ENCODE measurements at regions not wholly inside any gene's neighbourhood (a gene's known extent, or its start where the extent isn't known, plus 50 kb on each side); places are given as distances from the start of the nearest gene placed in this dataset.

DNA sequence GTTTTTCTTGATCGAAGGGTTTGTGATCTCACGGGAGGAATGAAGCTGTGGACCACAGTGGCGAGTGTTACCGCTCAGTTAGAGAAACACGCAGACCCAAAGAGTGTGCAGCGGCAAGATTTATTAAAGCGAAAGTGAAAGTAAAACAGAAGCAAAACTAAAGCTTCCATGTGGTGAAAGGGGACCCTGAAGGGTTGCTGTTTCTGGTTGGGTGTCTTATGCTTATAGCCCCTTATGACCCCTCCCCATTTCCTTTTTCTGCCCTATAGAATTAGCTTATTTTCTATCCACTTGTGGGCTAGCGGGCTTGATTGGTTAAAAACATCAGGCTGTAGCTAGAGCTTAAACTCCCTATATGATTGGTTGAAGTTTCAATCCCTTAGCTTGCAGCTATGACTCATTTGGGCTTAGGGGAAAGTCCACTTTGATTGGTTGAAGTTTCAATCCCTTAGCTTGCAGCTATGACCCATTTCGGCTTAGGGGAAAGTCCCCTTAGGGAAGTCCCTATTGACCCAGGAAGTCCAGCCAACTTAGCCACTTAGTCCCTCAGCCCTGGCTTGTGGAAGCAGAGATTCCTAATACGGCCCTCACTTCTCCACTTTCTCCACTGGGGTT is 171.2 kb upstream of the NWD2 start:
- no peak for DNase-seq (ENCODE audit: low read depth)

DNA sequence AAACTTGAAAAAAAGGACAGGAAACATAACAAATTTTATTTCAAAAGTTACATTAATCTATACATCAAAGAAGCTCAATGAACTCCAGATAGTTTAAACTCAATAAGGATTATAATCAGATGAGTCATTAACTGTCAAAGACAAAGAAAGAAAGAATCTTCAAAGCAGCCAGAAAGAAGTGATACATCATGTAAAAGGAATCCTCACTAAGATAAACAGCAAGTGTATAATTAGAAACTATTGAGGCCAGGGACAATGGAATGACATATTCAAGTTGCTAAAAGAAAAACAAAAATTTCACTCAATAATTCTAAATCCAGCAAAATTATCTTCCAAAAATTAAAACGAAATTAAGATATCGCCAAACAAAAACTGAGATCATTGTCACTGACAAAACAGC is 161.6 kb upstream of the NWD2 start:
- no peak for DNase-seq (ENCODE audit: low read depth)

DNA sequence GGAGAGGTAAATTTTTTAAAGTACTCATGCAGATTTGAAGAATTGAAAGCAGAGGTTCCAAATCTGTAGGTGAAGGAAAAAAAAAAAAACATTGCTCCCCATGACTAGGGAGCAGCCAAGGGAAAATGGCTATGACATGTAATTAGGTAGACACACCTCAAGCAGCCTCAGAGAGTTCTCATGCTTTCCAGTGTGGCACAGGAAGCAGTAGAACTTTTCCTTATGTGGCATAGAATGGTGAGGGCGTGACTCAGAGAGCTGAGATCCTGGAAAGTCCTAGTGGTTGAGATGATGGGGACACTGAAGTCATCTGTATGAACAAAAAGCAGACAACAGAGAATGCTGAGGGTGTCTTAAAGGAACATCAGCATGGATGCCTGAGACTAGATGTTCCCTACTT is 148.6 kb upstream of the NWD2 start:
- no peak for DNase-seq (ENCODE audit: low read depth)

DNA sequence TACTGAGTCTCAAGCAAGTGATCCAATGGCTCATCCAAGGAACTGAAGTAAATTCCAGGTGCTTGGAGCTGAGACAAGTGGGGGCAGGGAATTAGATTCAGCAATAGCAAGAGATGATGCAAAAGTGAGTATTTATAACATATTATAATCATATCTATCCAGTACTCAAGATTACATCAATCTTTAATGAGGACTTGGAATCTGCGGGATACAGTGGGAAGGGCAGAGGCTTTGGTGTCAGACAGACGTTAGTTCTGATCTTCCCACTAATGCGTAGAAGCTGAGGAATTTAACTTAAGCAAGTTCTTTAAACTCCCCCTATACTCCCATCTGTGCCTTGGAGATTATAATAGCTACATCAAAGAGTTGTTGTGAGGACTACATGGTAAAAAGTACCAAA is 143.4 kb upstream of the NWD2 start:
- DNase-seq (ENCODE audit: low read depth) = no peak

DNA sequence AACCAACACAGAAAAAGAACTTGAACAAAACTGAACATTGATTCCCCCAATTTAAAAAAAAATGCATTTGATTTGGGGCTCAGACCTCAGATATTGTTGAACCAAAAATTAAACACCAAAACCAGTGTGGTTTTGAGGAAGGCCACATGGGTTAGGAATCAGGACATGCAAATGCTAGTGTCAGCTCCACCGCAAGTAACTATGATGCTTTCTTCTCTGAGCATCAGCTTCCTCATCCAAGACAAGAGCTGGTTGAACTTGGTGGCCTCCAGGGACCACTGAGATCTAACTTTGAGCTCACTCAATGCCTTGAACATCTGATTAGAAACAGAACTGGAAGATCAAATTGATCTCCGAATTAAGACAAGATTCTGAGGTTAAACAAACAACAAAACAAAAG is 142.9 kb upstream of the NWD2 start:
- no peak for DNase-seq (ENCODE audit: low read depth)

DNA sequence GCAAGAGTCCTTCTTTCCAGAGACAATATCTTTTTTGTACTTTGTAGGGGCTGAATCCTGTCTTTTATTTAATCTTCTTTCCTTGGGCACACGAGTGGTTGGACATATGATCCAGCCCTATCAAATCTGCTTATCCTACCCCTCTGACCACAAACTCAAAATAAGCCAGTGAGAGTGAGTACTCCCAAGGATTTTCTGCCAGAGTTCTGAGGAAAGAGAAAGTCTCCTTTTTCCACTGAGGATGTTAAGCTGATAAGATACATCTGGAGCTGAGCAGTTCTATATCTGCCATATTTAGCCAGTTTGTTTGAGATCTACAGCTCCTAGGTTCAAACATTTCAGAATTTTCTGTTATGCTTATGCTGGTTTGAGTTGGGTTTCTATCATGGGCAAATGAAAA is 134.8 kb upstream of the NWD2 start:
- no peak for DNase-seq (ENCODE audit: low read depth)

DNA sequence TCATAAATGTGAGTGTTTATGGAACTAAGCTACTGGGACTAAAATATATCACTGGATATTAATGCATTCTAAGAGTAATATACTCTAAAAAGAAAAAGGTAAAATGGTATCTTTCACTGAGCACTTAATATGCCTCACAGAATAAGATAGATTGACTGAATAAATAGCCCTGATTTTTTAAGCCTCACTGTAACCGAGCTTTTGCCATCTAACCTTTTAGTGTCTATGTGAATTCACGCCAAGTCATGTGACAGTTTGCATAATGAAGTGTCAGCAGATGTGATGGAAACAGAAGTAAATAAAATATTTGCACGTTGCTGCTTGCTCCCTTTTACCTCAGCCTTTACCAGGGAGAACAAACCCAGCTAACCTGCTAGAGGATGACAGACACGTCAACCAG is 119.7 kb upstream of the NWD2 start:
- no peak for DNase-seq (ENCODE audit: low read depth)

DNA sequence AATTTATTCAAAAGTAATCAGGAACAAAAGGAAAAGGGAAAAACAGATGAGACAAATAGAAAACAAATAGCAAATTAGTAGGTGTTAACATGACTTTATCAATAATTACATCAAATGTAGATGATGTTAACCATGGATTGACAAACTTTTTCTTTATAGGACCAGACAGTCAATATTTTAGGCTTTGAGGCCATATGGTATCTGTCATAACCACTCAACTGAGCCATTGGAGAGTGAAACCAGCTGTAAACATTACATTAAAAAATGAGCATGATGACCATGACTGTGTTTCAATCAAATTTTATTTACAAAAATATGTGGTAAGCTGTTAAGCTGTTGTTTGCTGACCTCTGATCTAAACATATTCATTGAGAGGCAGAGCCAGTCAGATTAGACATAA is 118.5 kb upstream of the NWD2 start:
- DNase-seq (ENCODE audit: low read depth) = no peak

DNA sequence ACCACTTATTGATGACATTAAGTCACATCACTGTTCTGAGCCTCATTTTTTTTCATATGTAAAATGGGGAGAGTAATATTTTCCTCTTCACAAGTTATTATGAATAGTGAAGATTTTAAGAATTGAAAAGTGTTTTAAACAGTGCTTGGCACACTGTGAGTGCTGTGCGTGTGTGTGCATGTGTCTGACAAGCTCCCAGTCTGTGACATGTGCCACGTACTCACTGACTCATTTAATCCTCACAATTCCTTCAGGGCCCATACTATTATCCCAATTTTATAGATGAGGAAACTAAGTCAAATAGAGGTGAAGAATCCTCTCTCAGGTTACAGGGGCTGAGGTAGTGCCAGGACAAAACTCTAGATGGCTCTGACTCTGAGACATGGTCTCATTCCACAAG is 114.1 kb upstream of the NWD2 start:
- no peak for DNase-seq (ENCODE audit: low read depth)

DNA sequence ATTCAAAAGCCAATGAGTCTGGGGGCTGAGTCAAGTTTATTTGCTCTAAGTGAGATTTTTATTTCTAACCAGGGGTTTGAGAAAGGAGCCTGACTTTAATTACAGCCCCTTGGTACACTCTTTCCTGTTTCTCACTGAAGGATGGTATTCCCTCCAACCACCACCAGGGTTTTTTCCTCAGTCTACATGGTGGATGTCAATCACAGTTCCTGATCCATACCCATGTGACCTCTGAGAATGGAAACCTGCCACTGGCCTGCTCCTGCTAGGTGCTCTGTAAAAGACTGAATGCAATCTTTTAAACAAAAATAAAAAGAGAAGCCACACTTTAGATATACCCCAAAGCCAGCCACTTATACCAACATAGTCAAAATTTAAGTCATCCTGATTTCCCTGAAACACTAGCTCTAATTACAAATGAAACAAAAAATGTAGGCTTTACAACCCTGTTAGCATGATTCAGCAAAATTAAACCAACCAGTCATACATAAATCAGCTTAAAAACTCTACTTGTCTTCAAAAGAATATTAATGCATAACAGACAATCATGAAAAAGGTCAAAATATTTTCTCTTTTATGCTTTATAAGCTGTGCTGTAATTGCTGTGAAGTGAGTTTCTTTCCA is 112.1 kb upstream of the NWD2 start:
- no peak for DNase-seq (ENCODE audit: low read depth)

DNA sequence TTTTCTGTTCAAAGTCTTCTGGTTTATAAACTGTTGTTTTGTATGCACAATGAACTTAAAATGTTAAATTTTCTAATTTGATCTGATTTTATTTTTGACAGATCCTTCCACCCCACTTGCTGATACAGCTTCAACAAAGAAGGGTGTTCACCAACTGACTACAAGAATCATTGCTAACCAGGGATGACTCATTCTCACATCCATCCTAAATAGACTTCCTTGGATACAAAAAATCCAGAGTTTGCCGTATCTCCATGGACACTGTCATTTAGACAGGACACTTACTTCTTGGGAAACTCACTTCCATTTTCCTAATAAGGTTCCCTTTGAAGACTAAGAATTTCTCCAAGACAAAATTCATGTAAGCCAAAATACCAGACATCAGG is 111.6 kb upstream of the NWD2 start:
- DNase-seq (ENCODE audit: low read depth) = no peak

DNA sequence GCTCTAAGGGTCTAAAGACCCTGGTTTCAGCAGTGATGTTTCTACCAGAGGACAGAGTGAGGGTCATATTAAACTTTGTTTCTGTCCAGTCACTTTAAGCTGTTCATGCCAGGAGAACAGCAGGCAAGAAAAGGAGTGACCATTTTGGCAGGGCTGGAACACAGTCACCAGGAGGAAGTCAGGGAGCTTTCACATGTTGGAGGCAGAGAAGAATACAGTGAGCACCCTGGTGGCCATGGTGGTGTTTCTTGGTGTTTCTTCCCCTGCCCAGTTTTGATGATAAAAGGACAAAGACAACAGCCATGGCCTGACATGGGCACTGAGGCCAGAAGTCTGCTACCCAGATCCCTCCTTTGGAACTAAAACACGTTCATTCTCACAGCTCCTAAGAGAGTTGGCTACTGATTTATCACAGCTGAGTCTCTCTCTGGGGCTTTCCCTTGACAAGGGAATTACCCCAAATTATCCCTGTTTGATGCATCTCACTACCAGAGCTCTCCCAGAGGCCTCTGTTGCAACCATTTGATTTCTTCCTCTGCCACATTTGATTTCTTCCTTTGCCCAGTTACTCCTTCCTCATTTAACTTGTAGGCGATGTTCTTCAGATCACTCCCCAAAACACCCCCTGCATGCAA is 106.4 kb upstream of the NWD2 start:
- no peak for DNase-seq (ENCODE audit: low read depth)

DNA sequence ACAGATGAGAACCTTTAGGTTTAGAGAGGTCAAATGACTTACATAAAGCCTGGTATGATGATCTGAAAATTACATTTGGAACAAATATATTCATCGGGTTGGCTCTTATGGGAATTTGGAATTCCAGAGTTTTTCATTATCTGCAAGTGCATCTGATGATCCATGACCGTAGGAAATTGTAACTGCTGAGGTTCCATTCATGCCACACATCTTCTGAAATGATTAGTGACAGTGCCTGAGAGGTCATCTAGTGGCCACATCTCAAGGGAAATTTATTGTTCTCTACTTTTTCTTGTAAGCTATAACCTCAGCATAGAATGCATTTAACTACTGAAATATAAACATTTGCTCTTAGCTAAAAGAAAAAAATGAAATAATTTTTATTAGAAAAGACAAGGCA is 105.8 kb upstream of the NWD2 start:
- no peak for DNase-seq (ENCODE audit: low read depth)

DNA sequence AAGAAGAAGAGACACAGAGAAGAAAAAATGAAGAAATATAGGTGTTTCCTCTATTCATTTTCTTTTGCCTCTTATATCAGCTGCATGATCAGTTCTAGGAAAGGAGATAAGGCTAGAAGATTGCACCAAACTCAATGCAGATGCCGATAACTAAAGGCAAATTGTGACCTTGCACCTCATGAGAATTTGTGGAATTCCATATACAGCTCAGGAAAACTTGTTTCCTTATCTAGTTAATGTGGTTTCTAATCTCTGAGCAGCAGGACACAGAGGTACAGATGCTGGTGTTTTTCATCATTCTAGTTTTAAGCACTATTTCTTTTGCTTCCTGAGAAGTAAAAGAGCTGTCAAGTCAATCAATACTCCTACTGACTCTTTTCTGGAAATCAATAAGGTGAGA is 104.6 kb upstream of the NWD2 start:
- DNase-seq (ENCODE audit: low read depth) = no peak

DNA sequence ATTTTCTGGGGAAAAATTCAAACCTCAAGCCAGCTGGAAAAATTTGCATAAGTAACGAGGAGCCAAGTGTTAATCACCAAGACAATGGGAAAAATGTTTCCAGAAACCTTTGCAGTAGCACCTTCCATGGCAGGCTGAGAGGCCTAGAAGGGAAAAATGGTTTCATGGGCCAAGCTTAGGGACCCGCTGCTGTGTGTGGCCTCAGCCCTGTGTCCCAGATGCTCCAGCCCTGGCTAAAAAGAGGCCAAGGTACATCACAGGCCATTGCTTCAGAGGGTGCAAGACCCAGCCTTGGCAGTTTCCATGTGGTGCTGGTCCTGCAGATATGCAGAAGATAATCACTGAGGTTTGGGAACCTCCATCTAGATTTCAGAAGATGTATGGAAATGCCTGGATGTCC is 98.3 kb upstream of the NWD2 start:
- no peak for DNase-seq (ENCODE audit: low read depth)

DNA sequence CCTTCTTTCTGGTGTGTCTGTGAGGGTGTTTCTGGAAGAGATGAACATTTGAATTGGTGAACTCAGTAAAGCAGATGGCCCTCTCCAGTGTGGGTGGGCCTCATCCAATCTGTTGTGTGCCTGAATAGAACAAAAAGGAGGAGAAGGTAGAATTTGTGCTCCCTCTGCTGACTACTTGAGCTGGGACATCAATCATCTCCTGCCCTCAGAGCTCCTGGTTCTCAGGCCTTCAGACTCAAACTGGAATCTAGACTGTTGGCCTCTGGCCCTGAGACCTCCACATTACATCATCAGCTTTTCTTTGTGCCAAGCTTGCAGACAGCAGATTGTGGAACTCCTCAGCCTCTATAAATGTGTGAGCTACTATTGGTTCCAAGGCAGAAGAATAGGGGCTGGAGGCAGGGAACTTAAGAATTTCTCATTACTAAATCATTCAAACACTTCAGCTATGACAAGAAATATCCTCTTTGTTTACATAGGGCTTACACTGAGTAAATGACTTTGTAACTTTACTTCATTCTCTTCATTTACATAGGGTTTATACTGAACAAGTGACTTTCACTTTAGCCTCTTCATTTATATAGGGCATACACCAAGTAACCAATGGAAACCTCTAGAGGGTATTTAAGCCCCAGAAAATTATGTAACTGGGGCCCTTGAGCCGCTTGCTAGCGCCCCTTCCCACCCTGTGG is 86.9 kb upstream of the NWD2 start:
- DNase-seq (ENCODE audit: low read depth) = no peak

DNA sequence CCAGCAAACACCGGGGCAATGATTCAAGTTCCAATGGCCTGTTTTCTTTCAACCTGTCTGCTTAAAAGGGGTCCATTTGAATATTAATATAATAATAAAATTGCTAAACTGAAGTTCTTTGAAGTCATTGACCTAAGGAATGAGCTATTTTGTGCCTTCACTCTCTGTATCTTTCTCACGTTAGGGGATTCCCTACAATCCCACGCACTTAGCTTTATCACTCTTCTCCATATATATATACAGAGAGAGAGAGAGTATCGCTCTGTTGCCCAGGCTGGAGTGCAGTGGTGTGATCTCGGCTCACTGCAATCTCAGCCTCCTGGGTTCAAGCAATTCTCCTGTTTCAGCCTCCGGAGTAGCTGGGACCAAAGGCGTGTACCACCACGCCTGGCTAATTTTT is 83.9 kb upstream of the NWD2 start:
- no peak for DNase-seq (ENCODE audit: low read depth)

DNA sequence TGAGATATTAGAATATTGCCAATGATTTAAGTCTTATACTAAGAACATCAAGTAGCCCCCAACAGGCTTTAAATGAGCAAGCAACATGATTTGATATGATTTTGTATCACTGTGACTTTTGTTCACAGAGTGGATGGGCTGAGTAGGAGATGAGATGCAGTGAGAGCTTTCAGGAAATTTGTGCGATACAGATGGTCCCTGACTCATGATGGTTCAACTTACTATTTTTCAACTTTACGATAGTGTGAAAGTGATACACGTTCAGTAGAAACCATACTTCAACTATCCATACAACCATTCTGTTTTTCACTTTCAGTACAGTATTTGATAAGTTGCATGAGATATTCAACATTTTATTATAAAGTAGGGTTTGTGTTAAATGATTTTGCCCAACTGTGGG is 78.7 kb upstream of the NWD2 start:
- DNase-seq (ENCODE audit: low read depth) = no peak

DNA sequence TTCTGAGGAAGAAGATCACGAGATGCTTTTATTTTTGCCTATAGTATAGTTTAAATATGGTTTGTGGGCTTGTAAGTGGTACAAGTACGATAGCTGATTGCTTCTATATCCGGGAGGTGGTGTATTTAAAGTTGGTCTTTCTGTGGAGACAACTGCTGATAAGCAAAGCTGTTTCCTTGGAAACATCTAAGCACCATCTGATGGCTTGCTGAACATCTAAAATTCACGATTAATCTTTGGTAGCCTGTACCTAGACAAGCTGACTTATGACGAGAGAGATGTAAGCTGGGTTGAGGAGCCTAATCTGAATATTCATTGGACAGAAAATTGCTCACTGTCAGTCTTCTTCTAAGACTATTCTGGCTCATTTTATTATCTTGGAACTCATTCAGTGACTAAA is 74.6 kb upstream of the NWD2 start:
- DNase-seq (ENCODE audit: low read depth) = no peak

DNA sequence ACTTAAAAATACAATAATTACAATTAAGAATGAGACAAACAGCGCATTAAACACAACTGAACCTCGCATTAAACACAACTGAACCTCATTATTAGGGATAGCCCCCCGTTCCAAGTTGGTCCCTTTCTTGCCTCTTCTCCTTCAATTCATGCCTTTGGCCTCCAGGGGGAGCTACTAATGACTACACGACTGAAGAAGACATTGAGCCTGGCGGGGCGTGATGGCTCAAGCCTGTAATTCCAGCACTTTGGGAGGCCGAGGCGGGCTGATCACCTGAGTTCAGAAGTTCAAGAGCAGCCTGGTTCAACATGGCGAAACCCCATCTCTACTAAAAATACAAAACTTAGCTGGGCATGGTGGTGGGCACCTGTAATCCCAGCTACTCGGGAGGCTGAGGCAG is 56.4 kb upstream of the NWD2 start:
- no peak for DNase-seq (ENCODE audit: low read depth)
